ENCODE measurements at regions not wholly inside any gene's neighbourhood (a gene's known extent, or its start where the extent isn't known, plus 50 kb on each side); places are given as distances from the start of the nearest gene placed in this dataset.

GRCh38 chr3:194000100-194000499 is 135.8 kb upstream of the HES1 start:
- H3K4me2 ChIP-seq (ENCODE audit: low read length): no peak overlapping the region
- H3K79me2 ChIP-seq (ENCODE audit: control insufficient read depth, low read length): no peaks in the 10 kb centered on the region
- H4K20me1 ChIP-seq (ENCODE audit: control insufficient read depth, insufficient read depth, low read depth, low read length): no peaks in the 10 kb centered on the region
- peaks cover 48% of the 10 kb centered on the region for H3K4me1 ChIP-seq (ENCODE audit: control insufficient read depth, low read length)
- H3K27me3 ChIP-seq (ENCODE audit: control insufficient read depth, low read length): no peaks in the 10 kb centered on the region
- H3K27ac ChIP-seq (ENCODE audit: low read depth, low read length): no peak overlapping the region
- TF ChIP-seq CTCF (IDR thresholded peaks at IDR 0.05; ENCODE audit: low read depth, low read length, poor library complexity, severe bottlenecking): no peak
- no peak for TF ChIP-seq EZH2phosphoT487 (IDR thresholded peaks at IDR 0.05; ENCODE audit: borderline replicate concordance, low read length)
- H3K9me2 ChIP-seq (replicated peaks; ENCODE audit: control insufficient read depth, low read length): no peaks in the 10 kb centered on the region
- no peaks in the 10 kb centered on the region for H3K36me3 ChIP-seq (ENCODE audit: control insufficient read depth, low read length)
- no peak overlapping the region for H3K4me3 ChIP-seq (ENCODE audit: low read length)
- no peaks in the 10 kb centered on the region for H3K9me3 ChIP-seq (ENCODE audit: control insufficient read depth, insufficient read depth, low read length)
- no peaks in the 10 kb centered on the region for H3F3A ChIP-seq (ENCODE audit: control insufficient read depth, insufficient read depth)

- Histone ChIP-seq H3F3A (ENCODE audit: control insufficient read depth, insufficient read depth) (peaks cover 4% of the 10 kb centered on the region), H3K79me2 (ENCODE audit: control insufficient read depth, low read length) (no peaks in the 10 kb centered on the region), H4K20me1 (ENCODE audit: control insufficient read depth, insufficient read depth, low read depth, low read length) (no peaks in the 10 kb centered on the region), H3K27ac (ENCODE audit: low read depth, low read length) (no peak overlapping the region), H3K9me2 (replicated peaks; ENCODE audit: control insufficient read depth, low read length) (no peaks in the 10 kb centered on the region), H3K4me1 (ENCODE audit: control insufficient read depth, low read length) (peaks cover 54% of the 10 kb centered on the region), H3K4me3 (ENCODE audit: low read length) (no peak overlapping the region), H3K36me3 (ENCODE audit: control insufficient read depth, low read length) (no peaks in the 10 kb centered on the region), H3K9me3 (ENCODE audit: control insufficient read depth, insufficient read depth, low read length) (no peaks in the 10 kb centered on the region), H3K4me2 (ENCODE audit: low read length) (no peak overlapping the region), H3K27me3 (ENCODE audit: control insufficient read depth, low read length) (no peaks in the 10 kb centered on the region)
- no peak for TF ChIP-seq EZH2phosphoT487 (IDR thresholded peaks at IDR 0.05; ENCODE audit: borderline replicate concordance, low read length)
- TF ChIP-seq CTCF (IDR thresholded peaks at IDR 0.05; ENCODE audit: low read depth, low read length, poor library complexity, severe bottlenecking): no peak
Measured at GRCh38 chr3:194000712-194001111, 135.2 kb upstream of the HES1 start.

GRCh38 chr3:194001728-194002459 is 134.1 kb upstream of the HES1 start:
- H3K4me2 ChIP-seq (ENCODE audit: low read length): no peak overlapping the region
- H3K27ac ChIP-seq (ENCODE audit: low read depth, low read length): no peak overlapping the region
- H3K9me3 ChIP-seq (ENCODE audit: control insufficient read depth, insufficient read depth, low read length): no peaks in the 10 kb centered on the region

More at GRCh38 chr3:194001728-194002459, 134.1 kb upstream of the HES1 start:
- Histone ChIP-seq H3K4me1 (ENCODE audit: control insufficient read depth, low read length) (peaks cover 58% of the 10 kb centered on the region), H3F3A (ENCODE audit: control insufficient read depth, insufficient read depth) (peaks cover 6% of the 10 kb centered on the region), H3K4me3 (ENCODE audit: low read length) (no peak overlapping the region), H4K20me1 (ENCODE audit: control insufficient read depth, insufficient read depth, low read depth, low read length) (no peaks in the 10 kb centered on the region), H3K27me3 (ENCODE audit: control insufficient read depth, low read length) (no peaks in the 10 kb centered on the region), H3K9me2 (replicated peaks; ENCODE audit: control insufficient read depth, low read length) (no peaks in the 10 kb centered on the region), H3K36me3 (ENCODE audit: control insufficient read depth, low read length) (no peaks in the 10 kb centered on the region), H3K79me2 (ENCODE audit: control insufficient read depth, low read length) (no peaks in the 10 kb centered on the region)
- TF ChIP-seq EZH2phosphoT487 (IDR thresholded peaks at IDR 0.05; ENCODE audit: borderline replicate concordance, low read length) (no peak), CTCF (IDR thresholded peaks at IDR 0.05; ENCODE audit: low read depth, low read length, poor library complexity, severe bottlenecking) (no peak)
